Upper lobe of left lung (tissue), 4 donors: ENCODE measurements at regions not wholly inside any gene's neighbourhood (a gene's known extent, or its start where the extent isn't known, plus 50 kb on each side); places are given as distances from the start of the nearest gene placed in this dataset.

Source experiments
- CTCF ChIP-seq, 6 experiments: fragments of 450-650 bp in 4 of 6; fragments of 200-600 bp in 2 of 6; sonication (generic) in 2 of 6; IDR thresholded peaks; one replicate each; pipeline ENCODE4 v1.5.1; 2016 to 2019; ENCODE audit warnings: antibody characterized with exemption in 6 of 6
- POLR2A ChIP-seq, 4 donors: fragments of 450-650 bp; IDR thresholded peaks; one replicate each; pipeline ENCODE4 v1.5.1; 2016 to 2017; ENCODE audit warnings: antibody characterized with exemption in 4 of 4, mild to moderate bottlenecking in 2 of 4

- TF ChIP-seq CTCF (IDR thresholded peaks at IDR 0.05) (no peak), POLR2A (IDR thresholded peaks at IDR 0.05) (no peak)
These were observed 200.0 kb downstream of the BCOR start for GRCh38 chrX:39897741-39898097.
